HL-60 (cell line): ENCODE measurements at regions not wholly inside any gene's neighbourhood (a gene's known extent, or its start where the extent isn't known, plus 50 kb on each side); places are given as distances from the start of the nearest gene placed in this dataset.

Experiments
- DNase-seq, 2 experiments: peaks; one replicate each; pipeline ENCODE4 v3.0.0-alpha.2; 2010 to 2020; ENCODE audit warnings: low read depth in 1 of 2, low spot score in 1 of 2
- H3K27ac ChIP-seq: fragments of 250-450 bp; sonication (Bioruptor Pico); replicated peaks from 2 replicates; pipeline ENCODE4 v1.5.1; 2020; ENCODE audit warnings: mild to moderate bottlenecking, moderate library complexity
- H3K27me3 ChIP-seq: fragments of 250-450 bp; sonication (Bioruptor Pico); 2 replicates; pipeline ENCODE4 v1.5.1; 2021; ENCODE audit warnings: mild to moderate bottlenecking, moderate library complexity; ENCODE audit not compliant: insufficient read depth, poor library complexity, severe bottlenecking
- H3K4me3 ChIP-seq: replicated peaks from 2 replicates; pipeline ENCODE4 v1.5.1; 2011; ENCODE audit warnings: mild to moderate bottlenecking, control low read depth, low read length; ENCODE audit not compliant: insufficient read depth
- GABPA ChIP-seq: IDR thresholded peaks from 2 replicates; pipeline ENCODE4 v1.6.1; 2012; ENCODE audit warnings: low read depth
- POLR2AphosphoS5 ChIP-seq: IDR thresholded peaks from 2 replicates; pipeline ENCODE4 v1.6.1; 2012; ENCODE audit warnings: low read depth
- SPI1 ChIP-seq: IDR thresholded peaks from 2 replicates; pipeline ENCODE4 v1.6.1; 2012; ENCODE audit warnings: low read depth, mild to moderate bottlenecking, borderline replicate concordance
- TF ChIP-seq, protein P1 (sequence below): IDR thresholded peaks from 2 replicates; pipeline ENCODE4 v1.6.1; 2012; ENCODE audit warnings: low read depth; ENCODE audit not compliant: insufficient replicate concordance
- TF ChIP-seq, protein P2 (sequence below): IDR thresholded peaks from one replicate; pipeline ENCODE4 v1.5.1; 2011; ENCODE audit warnings: low read length, control low read depth, inconsistent platforms; ENCODE audit not compliant: insufficient read depth

DNA sequence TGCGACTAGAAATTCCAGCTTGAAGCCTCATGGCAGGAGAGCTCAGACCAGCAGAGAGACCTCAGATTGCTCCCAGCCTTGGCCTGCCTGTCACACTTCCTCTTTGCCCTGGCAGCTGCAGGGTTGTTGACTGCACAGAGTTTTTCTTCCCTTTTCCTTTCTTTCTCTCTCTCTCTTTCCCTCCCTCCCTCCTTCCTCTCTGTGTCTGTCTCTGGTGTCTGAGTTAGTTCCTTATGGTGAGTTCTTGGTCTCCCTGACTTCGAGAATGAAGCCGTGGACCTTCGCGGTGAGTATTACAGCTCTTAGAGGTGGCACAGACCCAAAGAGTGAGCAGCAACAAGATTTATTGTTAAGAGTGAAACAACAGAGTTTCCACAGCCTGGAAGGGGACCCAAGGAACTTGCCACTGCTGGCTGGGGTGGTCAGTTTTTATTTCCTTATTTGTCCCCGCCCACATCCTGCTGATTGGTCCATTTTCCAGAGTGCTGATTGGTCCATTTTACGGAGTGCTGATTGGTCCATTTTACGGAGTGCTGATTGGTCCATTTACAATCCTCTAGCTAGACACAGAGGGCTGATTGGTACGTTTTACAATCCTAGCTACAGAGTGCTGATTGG is 266.3 kb downstream of the RPS24 start:
- H3K27ac ChIP-seq: peak overlapping the region; percentile 87
- TF ChIP-seq, protein P1, sequence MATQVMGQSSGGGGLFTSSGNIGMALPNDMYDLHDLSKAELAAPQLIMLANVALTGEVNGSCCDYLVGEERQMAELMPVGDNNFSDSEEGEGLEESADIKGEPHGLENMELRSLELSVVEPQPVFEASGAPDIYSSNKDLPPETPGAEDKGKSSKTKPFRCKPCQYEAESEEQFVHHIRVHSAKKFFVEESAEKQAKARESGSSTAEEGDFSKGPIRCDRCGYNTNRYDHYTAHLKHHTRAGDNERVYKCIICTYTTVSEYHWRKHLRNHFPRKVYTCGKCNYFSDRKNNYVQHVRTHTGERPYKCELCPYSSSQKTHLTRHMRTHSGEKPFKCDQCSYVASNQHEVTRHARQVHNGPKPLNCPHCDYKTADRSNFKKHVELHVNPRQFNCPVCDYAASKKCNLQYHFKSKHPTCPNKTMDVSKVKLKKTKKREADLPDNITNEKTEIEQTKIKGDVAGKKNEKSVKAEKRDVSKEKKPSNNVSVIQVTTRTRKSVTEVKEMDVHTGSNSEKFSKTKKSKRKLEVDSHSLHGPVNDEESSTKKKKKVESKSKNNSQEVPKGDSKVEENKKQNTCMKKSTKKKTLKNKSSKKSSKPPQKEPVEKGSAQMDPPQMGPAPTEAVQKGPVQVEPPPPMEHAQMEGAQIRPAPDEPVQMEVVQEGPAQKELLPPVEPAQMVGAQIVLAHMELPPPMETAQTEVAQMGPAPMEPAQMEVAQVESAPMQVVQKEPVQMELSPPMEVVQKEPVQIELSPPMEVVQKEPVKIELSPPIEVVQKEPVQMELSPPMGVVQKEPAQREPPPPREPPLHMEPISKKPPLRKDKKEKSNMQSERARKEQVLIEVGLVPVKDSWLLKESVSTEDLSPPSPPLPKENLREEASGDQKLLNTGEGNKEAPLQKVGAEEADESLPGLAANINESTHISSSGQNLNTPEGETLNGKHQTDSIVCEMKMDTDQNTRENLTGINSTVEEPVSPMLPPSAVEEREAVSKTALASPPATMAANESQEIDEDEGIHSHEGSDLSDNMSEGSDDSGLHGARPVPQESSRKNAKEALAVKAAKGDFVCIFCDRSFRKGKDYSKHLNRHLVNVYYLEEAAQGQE: no peak
- TF ChIP-seq SPI1: peak; percentile 97
- TF ChIP-seq GABPA: no peak
- TF ChIP-seq POLR2AphosphoS5: peak; percentile 82
- TF ChIP-seq, protein P2, sequence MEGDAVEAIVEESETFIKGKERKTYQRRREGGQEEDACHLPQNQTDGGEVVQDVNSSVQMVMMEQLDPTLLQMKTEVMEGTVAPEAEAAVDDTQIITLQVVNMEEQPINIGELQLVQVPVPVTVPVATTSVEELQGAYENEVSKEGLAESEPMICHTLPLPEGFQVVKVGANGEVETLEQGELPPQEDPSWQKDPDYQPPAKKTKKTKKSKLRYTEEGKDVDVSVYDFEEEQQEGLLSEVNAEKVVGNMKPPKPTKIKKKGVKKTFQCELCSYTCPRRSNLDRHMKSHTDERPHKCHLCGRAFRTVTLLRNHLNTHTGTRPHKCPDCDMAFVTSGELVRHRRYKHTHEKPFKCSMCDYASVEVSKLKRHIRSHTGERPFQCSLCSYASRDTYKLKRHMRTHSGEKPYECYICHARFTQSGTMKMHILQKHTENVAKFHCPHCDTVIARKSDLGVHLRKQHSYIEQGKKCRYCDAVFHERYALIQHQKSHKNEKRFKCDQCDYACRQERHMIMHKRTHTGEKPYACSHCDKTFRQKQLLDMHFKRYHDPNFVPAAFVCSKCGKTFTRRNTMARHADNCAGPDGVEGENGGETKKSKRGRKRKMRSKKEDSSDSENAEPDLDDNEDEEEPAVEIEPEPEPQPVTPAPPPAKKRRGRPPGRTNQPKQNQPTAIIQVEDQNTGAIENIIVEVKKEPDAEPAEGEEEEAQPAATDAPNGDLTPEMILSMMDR: no peak
- H3K4me3 ChIP-seq: no peak overlapping the region
- no peaks in the 10 kb centered on the region for H3K27me3 ChIP-seq
- peak; percentile 87 to 91 for DNase-seq

DNA sequence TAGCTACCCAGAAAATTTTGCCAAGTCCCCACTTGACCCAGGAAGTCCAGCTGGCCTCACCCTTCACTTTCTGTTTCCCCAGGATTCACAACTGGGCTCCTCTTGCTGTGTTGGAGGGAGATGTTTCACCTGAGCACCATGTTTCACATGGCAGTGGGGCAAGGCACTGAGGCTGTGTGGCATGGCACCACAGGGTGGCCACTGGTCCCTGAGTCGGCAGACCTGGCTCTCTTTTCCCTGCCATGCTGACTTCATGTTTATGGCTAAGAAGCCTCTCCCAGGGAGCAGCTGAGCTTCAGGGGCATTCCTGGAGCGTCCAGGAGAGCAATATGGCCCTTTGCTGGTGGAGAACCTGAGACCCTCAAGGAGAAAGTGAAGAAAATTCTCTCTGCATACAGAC is 266.9 kb downstream of the RPS24 start:
- DNase-seq: no peak
- TF ChIP-seq, protein P2: no peak
- TF ChIP-seq GABPA: no peak
- no peak for TF ChIP-seq POLR2AphosphoS5
- TF ChIP-seq SPI1: no peak
- TF ChIP-seq, protein P1: no peak
- no peaks in the 10 kb centered on the region for H3K27me3 ChIP-seq
- H3K27ac ChIP-seq: peak overlapping the region; percentile 87
- no peak overlapping the region for H3K4me3 ChIP-seq

DNA sequence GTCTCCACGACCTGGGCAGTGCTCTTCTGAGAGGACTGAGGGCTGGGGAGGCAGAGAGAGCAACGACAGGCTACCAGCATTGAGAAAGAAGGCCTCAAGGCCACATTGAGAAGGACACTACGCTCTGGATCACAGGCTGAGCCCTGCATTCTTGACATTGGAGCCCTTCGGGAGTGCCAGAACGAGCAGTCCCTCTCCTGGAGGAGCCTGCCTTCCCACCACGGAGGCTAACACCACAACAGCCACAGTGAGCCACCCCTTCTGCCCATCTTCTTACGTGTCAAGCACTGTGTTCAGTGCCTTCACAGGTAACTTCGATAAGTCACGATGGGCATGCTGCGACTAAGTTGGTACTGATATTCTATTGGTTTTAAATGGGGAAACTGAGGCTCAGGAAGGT is 267.8 kb downstream of the RPS24 start:
- no peak for DNase-seq
- no peak for TF ChIP-seq GABPA
- TF ChIP-seq, protein P1: no peak
- TF ChIP-seq, protein P2: no peak
- no peak for TF ChIP-seq SPI1
- TF ChIP-seq POLR2AphosphoS5: no peak
- no peak overlapping the region; the same call in 1 of the 2 replicates for H3K27ac ChIP-seq
- H3K27me3 ChIP-seq: no peaks in the 10 kb centered on the region
- H3K4me3 ChIP-seq: no peak overlapping the region
